ENCODE measurements at regions not wholly inside any gene's neighbourhood (a gene's known extent, or its start where the extent isn't known, plus 50 kb on each side); places are given as distances from the start of the nearest gene placed in this dataset.

- TF ChIP-seq CTCF (IDR thresholded peaks at IDR 0.05; ENCODE audit: poor library complexity): no peak
- TF ChIP-seq EZH2 (IDR thresholded peaks at IDR 0.05; ENCODE audit: borderline replicate concordance): no peak
Observed at GRCh38 chr21:39036581-39036980, 146.7 kb downstream of the PSMG1 start.
